ENCODE measurements at regions not wholly inside any gene's neighbourhood (a gene's known extent, or its start where the extent isn't known, plus 50 kb on each side); places are given as distances from the start of the nearest gene placed in this dataset.
"Not testable (repeated sequence)": the region's sequence is repeated elsewhere in the genome, so short reads cannot be mapped to it uniquely, and the experiment has no call there.

- no peak for DNase-seq
Measured at GRCh38 chr7:121519548-121520521, 123.7 kb upstream of the FAM3C start.

- DNase-seq: no peak
Measured at GRCh38 chr7:121517591-121517990, 121.5 kb upstream of the FAM3C start.

DNA sequence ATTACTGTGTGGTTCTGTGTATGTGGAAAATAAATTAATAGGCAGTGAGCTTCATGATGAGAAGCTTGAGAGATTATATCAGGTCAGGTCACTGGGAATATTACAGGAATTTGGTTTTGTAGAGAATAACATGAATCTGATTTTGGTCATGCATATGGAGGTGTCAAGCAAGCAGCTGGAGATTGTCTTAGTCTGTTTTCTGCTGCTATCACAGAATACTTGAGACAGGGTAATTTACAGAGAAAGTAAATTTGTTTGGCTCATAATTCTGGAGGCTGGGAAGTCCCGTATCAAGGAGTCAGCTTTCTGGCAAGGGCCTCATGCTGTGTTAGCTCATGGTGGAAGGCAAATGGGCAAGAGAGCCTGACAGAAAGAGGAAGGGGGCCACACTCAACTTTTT, 120.7 kb upstream of the FAM3C start:
- DNase-seq: no peak

- no peak for DNase-seq
Measured at GRCh38 chr7:121515630-121516401, 119.7 kb upstream of the FAM3C start.

DNA sequence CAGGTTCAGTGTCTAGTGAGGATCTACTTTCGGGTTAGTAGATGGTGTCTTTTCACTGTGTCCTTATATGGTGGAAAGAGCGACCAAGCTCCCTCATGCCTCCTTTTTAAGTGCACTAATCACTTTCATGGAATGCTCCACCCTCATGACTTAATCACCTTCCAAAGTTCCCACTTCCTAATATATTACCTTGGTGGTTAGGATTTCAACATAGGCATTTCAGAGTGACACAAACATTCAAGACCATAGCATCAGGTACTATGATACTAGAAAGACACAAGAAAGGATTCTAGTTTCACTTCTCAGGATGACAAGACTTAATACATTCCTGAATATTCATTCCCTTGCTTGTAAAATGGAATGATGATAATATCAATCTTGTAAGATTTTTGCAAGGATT, 119.1 kb upstream of the FAM3C start:
- no peak for DNase-seq

GRCh38 chr7:121513105-121513504, 117.0 kb upstream of the FAM3C start:
- no peak for DNase-seq

DNA sequence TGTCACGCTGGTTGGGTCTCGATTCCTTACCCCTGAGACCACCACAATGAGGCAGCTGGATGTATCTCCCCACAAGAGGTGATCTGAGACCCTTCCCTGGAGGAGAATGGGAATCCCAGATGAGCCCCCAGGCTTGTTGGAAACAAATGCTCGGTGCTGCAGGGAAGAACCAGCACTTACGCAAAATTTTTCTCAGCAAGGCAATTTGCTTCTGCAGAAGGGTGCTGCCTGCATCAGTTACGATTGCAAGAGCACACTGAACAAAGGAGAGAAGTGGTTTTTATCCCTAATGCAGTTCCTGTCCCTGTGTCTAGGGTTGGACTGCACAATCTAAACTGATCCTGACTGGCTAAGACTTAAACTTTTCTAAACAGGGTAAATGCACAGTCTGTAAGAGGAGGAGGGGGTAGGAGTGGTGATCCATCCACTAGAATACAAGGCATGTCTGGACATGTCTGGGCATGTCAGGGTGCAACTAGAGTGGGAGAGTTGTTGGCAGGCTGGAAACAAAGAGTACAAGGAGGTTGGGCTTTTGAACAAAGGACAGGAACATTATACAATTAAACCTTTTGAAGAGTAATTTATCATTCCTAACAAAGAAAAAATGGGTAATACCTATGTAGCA, 114.9 kb upstream of the FAM3C start:
- no peak for DNase-seq

DNA sequence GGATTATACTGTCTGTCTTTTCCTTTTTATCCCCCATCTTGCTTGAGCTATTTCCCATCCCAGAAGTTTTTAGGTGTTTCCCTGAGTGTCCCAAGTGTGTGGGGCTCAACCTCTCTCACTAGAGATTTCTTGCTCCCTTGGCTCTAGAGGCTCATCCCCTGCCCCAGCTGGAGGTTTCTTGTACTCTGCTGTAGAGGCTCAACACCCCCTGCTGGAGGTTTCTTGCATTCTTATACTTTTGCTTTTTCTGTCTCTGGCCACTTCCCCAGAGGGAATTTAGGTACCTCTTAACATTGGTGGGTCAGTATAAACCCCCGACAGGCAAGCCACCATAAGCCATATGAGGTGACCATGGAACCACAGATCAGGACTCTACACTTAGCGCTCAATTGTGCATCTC, 114.2 kb upstream of the FAM3C start:
- no peak for DNase-seq

DNA sequence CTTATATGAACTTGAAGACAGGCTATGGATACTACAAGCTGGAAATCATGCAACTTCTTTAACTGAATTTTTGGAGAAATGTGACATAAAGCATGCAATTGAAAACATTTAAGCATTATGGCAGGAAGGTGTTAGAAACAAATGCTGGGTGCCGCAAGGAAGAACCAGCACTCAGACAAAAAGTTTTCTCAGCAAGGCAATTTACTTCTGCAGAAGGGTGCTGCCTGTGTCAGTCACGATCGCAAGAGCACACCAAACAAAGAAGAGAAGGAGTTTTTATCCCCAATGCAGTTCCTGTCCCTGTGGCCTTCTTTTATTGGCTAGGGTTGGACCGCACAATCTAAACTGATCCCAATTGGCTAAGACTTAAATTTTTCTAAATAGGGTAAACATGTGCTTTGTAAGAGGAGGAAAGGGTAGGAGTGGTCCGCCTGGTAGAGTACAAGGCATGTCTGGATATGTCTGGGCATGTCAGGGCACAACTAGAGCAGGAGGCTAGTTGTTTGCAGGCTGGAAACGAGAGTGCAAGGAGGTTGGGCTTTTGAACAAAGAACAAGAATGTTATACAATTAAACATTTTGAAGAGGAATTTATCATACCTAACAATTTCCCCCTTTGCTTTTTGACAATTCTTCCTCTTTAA, 109.6 kb upstream of the FAM3C start:
- DNase-seq: no peak

GRCh38 chr7:121505021-121505420, 108.9 kb upstream of the FAM3C start:
- no peak for DNase-seq

DNA sequence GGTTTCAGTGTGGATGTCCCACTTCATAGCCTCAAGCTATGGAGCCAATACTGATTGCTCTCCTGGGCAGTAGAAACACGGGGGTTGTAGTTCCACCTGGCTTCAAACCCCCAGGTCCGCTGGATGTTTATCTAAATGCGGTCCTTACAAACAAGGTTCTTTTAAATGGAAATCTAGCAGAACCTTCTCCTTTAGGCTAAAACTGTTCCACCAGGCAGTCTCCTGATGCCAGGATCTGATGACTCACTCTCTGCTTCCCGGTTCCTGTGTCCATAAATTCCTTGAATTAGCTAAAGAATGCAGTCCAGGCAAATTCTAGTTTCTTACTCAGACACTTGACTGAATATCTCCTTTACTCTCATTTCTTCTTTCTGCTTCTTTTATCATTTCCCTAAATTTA, 108.4 kb upstream of the FAM3C start:
- DNase-seq: no peak

DNA sequence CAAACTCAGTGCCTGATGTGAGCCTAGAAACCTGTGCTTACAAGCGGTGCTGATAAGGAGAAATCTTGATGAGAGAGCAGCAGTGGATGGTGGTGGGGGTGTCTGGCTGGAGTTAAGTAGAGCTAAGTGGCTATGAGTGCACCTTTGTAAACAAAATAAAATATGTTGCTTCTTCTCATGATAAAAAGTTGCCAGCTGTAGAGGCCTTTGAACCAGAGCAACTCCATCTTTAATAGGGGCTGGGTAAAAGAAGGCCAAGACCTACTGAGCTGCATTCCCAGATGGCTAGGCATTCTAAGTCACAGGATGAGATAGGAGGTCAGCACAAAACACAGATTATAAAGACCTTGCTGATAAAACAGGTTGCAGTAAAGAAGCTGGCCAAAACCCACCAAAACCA, 107.6 kb upstream of the FAM3C start:
- DNase-seq: no peak

- DNase-seq: no peak
Measured at GRCh38 chr7:121503039-121503438, 106.9 kb upstream of the FAM3C start.

- no peak for DNase-seq
Measured at GRCh38 chr7:121501566-121501965, 105.5 kb upstream of the FAM3C start.

DNA sequence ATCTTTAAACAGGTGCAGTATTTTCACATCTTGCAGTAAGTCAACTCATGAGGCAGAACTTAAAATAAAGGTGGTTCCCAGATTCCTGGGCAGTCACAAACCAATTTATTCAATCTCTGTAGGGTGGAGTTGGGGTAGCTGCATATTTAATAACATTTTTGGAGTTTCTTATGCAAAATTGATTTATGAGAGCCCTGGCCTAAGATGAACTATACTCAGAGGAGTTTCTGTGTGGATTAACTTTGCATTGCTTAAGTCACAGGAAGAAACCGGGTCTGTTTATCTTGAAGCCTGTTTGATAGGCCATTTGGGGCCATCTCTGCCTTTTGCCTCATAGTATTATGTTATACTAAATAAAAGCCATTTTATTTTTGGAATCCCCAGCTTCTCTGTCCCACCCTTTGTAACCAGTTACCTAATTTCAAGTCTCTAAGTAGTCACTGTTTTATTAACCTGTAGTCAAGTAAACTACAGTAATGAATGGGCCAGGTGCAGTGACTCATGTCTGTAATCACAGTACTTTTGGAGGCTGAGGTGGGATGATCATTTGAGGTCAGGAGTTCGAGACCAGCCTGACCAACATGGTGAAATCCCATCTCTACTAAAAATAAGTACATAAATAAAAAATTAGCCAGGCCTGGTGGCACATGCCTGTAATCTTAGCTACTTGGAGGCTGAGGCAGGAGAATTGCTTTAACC, 104.4 kb upstream of the FAM3C start:
- DNase-seq: no peak

GRCh38 chr7:121499624-121500023, 103.5 kb upstream of the FAM3C start:
- DNase-seq: no peak

GRCh38 chr7:121498816-121499215, 102.7 kb upstream of the FAM3C start:
- no peak for DNase-seq

GRCh38 chr7:121497545-121497944, 101.4 kb upstream of the FAM3C start:
- not testable (repeated sequence) for DNase-seq

- no peak for DNase-seq
Measured at GRCh38 chr7:121494516-121494915, 98.4 kb upstream of the FAM3C start.

DNA sequence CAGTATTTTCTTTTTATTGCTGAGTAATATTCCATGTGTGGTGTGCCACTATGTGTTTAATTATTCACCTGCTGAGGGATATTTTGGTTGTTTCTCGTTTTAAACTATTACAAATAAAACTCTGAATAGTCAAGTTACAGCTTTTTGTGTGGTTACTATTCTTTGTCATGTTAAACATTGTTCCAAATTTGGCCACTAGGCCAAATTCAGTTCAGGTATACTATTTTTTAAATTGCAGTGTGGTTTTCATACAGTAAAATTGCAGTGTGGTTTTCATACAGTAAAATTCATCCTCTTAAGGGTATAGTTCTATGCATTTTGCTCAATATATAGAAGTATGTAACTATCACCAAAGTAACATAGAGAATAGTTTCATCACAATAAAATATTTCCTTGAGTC, 97.4 kb upstream of the FAM3C start:
- DNase-seq: no peak

GRCh38 chr7:121490309-121490708, 94.2 kb upstream of the FAM3C start:
- no peak for DNase-seq

DNA sequence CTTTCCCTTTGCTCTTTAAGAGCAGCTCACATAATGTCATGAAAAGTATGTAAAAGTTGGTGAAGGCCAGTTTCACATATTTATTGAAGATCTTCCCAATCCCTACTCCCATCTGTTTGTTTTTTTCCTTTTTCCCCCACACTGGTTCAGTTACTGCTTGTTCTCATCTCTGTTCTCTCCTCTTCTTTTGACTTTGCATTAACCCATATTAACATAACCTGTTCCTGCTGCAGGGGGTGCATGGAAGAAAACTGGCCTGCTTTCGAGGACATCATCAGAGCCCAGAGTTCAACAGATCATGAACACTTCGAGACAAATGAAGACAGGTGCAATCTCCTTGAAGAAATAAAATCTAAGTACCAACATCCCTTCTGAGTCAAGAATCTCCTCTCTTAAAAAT, 93.3 kb upstream of the FAM3C start:
- no peak for DNase-seq

Data from activated effector memory CD4-positive, alpha-beta T cell treated with anti-CD3 and anti-CD28 coated beads, Interleukin-2, amount 50 U/mL, for 16 hours (primary cell).